ENCODE measurements at regions not wholly inside any gene's neighbourhood (a gene's known extent, or its start where the extent isn't known, plus 50 kb on each side); places are given as distances from the start of the nearest gene placed in this dataset.
"Not testable (repeated sequence)": the region's sequence is repeated elsewhere in the genome, so short reads cannot be mapped to it uniquely, and the experiment has no call there.

DNA sequence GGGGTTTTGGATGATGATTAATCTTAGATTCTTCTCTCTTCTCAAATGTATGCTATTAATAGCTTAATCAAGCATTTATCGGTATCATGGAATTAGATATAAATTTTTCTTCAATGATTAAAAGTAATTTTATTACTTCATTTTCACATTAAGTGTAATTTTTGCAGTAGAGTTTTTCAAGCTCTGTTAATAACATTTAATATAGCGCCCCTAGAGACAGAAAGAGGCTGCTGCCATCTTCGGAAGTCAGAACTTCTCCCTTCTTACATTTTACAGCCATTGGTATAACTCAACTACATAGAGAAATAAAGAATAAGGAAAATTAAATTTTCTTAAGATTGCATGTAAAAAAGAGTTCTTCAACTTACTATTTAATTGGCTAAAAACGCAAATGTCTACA lies 540.3 kb downstream of the GABRG2 start:
- Histone ChIP-seq H3K9ac (ENCODE audit: low read length) (no peak overlapping the region), H3K9me3 (ENCODE audit: insufficient read depth, low read length) (no peaks in the 10 kb centered on the region), H3K27ac (ENCODE audit: low read depth, low read length) (no peak overlapping the region), H3K4me2 (ENCODE audit: low read depth, low read length, poor library complexity, severe bottlenecking) (no peak overlapping the region), H3K27me3 (ENCODE audit: low read length) (no peaks in the 10 kb centered on the region), H3F3A (ENCODE audit: insufficient read depth) (no peaks in the 10 kb centered on the region), H3K36me3 (ENCODE audit: low read length) (no peaks in the 10 kb centered on the region), H2AFZ (ENCODE audit: low read depth, low read length, severe bottlenecking) (no peak overlapping the region), H3K79me2 (ENCODE audit: insufficient read depth, low read length) (no peaks in the 10 kb centered on the region), H3K4me3 (ENCODE audit: insufficient read depth, low read length, poor library complexity, severe bottlenecking) (no peak overlapping the region), H3K9me2 (replicated peaks; ENCODE audit: insufficient read depth, low read length) (no peaks in the 10 kb centered on the region; the same call in 1 of the 2 replicates), H4K20me1 (ENCODE audit: low read depth, low read length) (no peaks in the 10 kb centered on the region)
- TF ChIP-seq, protein P1, sequence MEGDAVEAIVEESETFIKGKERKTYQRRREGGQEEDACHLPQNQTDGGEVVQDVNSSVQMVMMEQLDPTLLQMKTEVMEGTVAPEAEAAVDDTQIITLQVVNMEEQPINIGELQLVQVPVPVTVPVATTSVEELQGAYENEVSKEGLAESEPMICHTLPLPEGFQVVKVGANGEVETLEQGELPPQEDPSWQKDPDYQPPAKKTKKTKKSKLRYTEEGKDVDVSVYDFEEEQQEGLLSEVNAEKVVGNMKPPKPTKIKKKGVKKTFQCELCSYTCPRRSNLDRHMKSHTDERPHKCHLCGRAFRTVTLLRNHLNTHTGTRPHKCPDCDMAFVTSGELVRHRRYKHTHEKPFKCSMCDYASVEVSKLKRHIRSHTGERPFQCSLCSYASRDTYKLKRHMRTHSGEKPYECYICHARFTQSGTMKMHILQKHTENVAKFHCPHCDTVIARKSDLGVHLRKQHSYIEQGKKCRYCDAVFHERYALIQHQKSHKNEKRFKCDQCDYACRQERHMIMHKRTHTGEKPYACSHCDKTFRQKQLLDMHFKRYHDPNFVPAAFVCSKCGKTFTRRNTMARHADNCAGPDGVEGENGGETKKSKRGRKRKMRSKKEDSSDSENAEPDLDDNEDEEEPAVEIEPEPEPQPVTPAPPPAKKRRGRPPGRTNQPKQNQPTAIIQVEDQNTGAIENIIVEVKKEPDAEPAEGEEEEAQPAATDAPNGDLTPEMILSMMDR (IDR thresholded peaks at IDR 0.05; ENCODE audit: insufficient read depth, low read length, poor library complexity, severe bottlenecking), result peak; percentile 17
- TF ChIP-seq EZH2phosphoT487 (conservative IDR thresholded peaks at IDR 0.05; ENCODE audit: low read length), result no peak

DNA sequence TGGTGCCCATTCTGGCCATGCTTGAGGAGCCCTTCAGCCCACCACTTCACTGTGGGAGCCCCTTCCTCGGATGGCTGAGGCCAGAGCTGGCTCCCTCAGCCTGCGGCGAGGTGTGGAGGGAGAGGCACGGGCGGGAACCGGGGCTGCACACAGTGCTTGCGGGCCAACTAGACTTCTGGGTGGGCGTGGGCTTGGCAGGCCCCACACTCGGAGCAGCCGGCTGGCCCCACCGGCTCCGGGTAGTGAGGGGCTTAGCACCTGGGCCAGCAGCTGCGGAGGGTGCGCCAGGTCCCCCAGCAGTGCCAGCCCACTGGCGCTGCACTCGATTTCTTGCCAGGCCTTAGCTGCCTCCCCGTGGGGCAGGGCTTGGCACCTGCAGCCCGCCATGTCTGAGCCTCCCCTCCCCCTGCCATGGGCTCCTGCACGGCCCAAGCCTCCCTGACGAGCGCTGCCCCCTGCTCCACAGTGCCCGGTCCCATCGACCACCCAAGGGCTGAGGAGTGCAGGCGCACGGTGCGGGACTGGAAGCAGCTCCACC lies 554.2 kb downstream of the GABRG2 start:
- not testable (repeated sequence) for H3K27ac ChIP-seq (ENCODE audit: low read depth, low read length); H3K27me3 ChIP-seq (ENCODE audit: low read length); H3K79me2 ChIP-seq (ENCODE audit: insufficient read depth, low read length); H4K20me1 ChIP-seq (ENCODE audit: low read depth, low read length); H3K4me2 ChIP-seq (ENCODE audit: low read depth, low read length, poor library complexity, severe bottlenecking); H2AFZ ChIP-seq (ENCODE audit: low read depth, low read length, severe bottlenecking); H3K9ac ChIP-seq (ENCODE audit: low read length); H3K36me3 ChIP-seq (ENCODE audit: low read length); H3F3A ChIP-seq (ENCODE audit: insufficient read depth); H3K9me3 ChIP-seq (ENCODE audit: insufficient read depth, low read length); H3K9me2 ChIP-seq (replicated peaks; ENCODE audit: insufficient read depth, low read length); H3K4me3 ChIP-seq (ENCODE audit: insufficient read depth, low read length, poor library complexity, severe bottlenecking)

DNA sequence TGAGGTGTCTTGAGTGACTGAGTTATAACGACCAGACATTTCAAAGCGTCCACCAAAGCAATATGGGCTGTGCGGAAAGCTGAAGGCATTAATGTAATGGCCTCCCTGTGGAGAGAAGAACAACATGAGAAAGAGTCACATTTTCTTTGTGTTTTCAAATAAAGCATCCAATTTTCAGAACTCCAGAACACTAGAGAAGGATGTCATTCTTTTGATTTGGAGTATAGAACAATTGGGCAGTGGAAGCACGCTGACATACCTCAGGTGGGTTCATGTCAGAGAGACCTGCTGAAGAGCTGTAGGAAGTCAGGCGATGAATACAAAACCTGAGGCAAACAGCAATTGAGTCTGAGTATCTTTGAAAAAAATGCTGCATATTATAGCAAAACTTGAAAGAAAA lies 556.5 kb downstream of the GABRG2 start:
- no peak for TF ChIP-seq EZH2phosphoT487 (conservative IDR thresholded peaks at IDR 0.05; ENCODE audit: low read length)
- TF ChIP-seq, protein P1 (IDR thresholded peaks at IDR 0.05; ENCODE audit: insufficient read depth, low read length, poor library complexity, severe bottlenecking), result no peak
- no peaks in the 10 kb centered on the region for H3K36me3 ChIP-seq (ENCODE audit: low read length)
- no peaks in the 10 kb centered on the region for H3K79me2 ChIP-seq (ENCODE audit: insufficient read depth, low read length)
- H3K27me3 ChIP-seq (ENCODE audit: low read length), result no peaks in the 10 kb centered on the region
- no peaks in the 10 kb centered on the region for H3K9me2 ChIP-seq (replicated peaks; ENCODE audit: insufficient read depth, low read length)
- no peaks in the 10 kb centered on the region for H3K9me3 ChIP-seq (ENCODE audit: insufficient read depth, low read length)
- no peak overlapping the region for H2AFZ ChIP-seq (ENCODE audit: low read depth, low read length, severe bottlenecking)
- H3K9ac ChIP-seq (ENCODE audit: low read length), result no peak overlapping the region
- no peak overlapping the region for H3K27ac ChIP-seq (ENCODE audit: low read depth, low read length)
- H3K4me3 ChIP-seq (ENCODE audit: insufficient read depth, low read length, poor library complexity, severe bottlenecking), result no peak overlapping the region
- H3F3A ChIP-seq (ENCODE audit: insufficient read depth), result no peaks in the 10 kb centered on the region
- H4K20me1 ChIP-seq (ENCODE audit: low read depth, low read length), result no peaks in the 10 kb centered on the region
- no peak overlapping the region for H3K4me2 ChIP-seq (ENCODE audit: low read depth, low read length, poor library complexity, severe bottlenecking)

DNA sequence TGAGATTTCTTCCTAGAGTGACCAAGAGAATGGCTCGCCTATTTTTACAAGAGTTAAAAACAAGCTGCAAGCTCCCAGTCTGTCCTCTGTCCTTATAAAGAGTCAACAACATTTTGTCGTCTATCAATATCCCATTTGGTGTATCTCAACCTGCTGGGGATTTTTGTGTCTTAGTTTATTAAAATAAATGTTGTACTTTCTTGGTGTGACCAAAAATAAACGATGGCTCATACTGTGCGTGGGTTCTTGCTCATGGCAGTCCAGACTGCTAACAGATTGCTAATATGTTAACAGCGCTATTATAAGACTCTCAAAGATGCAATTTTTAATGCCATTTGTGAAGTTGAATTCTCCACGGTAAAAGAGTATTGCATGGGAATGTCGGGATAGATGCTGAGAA lies 569.9 kb downstream of the GABRG2 start:
- H3K4me3 ChIP-seq (ENCODE audit: insufficient read depth, low read length, poor library complexity, severe bottlenecking), result no peak overlapping the region
- H3K27me3 ChIP-seq (ENCODE audit: low read length), result no peaks in the 10 kb centered on the region
- no peaks in the 10 kb centered on the region for H3F3A ChIP-seq (ENCODE audit: insufficient read depth)
- H2AFZ ChIP-seq (ENCODE audit: low read depth, low read length, severe bottlenecking), result no peak overlapping the region
- no peak overlapping the region for H3K27ac ChIP-seq (ENCODE audit: low read depth, low read length)
- no peaks in the 10 kb centered on the region for H3K36me3 ChIP-seq (ENCODE audit: low read length)
- TF ChIP-seq, protein P1 (IDR thresholded peaks at IDR 0.05; ENCODE audit: insufficient read depth, low read length, poor library complexity, severe bottlenecking), result no peak
- no peak for TF ChIP-seq EZH2phosphoT487 (conservative IDR thresholded peaks at IDR 0.05; ENCODE audit: low read length)
- H3K4me2 ChIP-seq (ENCODE audit: low read depth, low read length, poor library complexity, severe bottlenecking), result no peak overlapping the region
- H3K9ac ChIP-seq (ENCODE audit: low read length), result no peak overlapping the region
- no peaks in the 10 kb centered on the region for H3K79me2 ChIP-seq (ENCODE audit: insufficient read depth, low read length)
- H3K9me3 ChIP-seq (ENCODE audit: insufficient read depth, low read length), result no peaks in the 10 kb centered on the region
- no peaks in the 10 kb centered on the region for H3K9me2 ChIP-seq (replicated peaks; ENCODE audit: insufficient read depth, low read length)
- H4K20me1 ChIP-seq (ENCODE audit: low read depth, low read length), result no peaks in the 10 kb centered on the region

Measured in SU-DHL-6 (cell line).